Coronary artery (tissue), 2 donors: ENCODE measurements at regions not wholly inside any gene's neighbourhood (a gene's known extent, or its start where the extent isn't known, plus 50 kb on each side); places are given as distances from the start of the nearest gene placed in this dataset.
"Not testable (repeated sequence)": the region's sequence is repeated elsewhere in the genome, so short reads cannot be mapped to it uniquely, and the experiment has no call there.

Experiments used
- DNase-seq: peaks from one replicate; pipeline ENCODE4 v3.0.0-alpha.2; 2017; ENCODE audit warnings: low spot score
- H3K27ac ChIP-seq, 2 donors: fragments of 200-600 bp; sonication (generic); one replicate each; pipeline ENCODE4 v1.5.1; 2016 to 2019
- H3K4me3 ChIP-seq: fragments of 200-600 bp; sonication (generic); 2 replicates; pipeline ENCODE4 v1.5.1; 2016; ENCODE audit warnings: mild to moderate bottlenecking, moderate library complexity
- TF ChIP-seq, protein P1 (sequence below): fragments of 200-600 bp; sonication (generic); IDR thresholded peaks from one replicate; pipeline ENCODE4 v1.5.1; 2019; ENCODE audit warnings: antibody characterized with exemption

DNA sequence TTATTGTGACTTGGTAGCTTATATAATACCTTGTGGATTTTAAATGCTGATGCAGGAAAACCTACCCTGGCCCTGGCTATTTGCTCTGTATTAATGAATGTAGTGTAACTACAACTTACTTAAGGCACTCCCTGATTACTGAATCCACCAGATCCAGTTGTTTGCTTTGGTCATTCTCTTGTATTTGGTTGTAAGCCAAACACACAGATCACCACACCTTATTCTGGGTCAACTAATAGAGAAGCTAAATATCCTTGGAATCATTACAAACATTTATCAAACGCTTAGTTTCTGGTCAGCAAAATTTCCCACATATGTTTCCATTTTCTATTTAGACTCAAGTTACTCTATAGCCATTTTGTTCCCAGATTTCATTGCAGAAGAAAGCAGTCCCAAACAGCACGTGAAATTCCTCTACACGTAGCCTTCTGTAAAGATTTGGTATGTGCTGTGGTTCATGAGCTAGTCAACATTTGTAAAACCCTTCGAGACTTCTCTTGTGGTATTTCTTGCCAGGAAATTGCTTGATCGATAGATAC lies 322.6 kb downstream of the MEX3B start:
- H3K4me3 ChIP-seq, result no peak overlapping the region
- TF ChIP-seq, protein P1, sequence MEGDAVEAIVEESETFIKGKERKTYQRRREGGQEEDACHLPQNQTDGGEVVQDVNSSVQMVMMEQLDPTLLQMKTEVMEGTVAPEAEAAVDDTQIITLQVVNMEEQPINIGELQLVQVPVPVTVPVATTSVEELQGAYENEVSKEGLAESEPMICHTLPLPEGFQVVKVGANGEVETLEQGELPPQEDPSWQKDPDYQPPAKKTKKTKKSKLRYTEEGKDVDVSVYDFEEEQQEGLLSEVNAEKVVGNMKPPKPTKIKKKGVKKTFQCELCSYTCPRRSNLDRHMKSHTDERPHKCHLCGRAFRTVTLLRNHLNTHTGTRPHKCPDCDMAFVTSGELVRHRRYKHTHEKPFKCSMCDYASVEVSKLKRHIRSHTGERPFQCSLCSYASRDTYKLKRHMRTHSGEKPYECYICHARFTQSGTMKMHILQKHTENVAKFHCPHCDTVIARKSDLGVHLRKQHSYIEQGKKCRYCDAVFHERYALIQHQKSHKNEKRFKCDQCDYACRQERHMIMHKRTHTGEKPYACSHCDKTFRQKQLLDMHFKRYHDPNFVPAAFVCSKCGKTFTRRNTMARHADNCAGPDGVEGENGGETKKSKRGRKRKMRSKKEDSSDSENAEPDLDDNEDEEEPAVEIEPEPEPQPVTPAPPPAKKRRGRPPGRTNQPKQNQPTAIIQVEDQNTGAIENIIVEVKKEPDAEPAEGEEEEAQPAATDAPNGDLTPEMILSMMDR, result no peak
- no peak for DNase-seq
- no peak overlapping the region for H3K27ac ChIP-seq

DNA sequence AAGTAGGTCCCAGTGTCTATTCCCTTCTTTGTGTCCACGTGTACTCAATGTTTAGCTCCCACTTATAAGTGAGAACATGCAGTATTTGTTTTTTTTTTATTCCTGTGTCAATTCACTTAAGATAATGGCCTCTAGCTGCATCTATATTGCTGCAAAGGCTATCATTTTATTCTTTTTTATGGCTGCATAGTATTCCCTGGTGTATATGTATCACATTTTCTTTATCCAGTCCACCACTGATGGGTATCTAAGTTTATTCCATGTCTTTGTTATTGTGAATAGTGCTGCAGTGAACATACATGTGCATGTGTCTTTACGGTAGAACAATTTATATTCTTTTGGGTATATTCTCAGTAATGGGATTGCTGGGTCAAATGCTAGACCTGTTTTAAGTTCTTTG lies 329.4 kb downstream of the MEX3B start:
- H3K27ac ChIP-seq, H3K4me3 ChIP-seq, DNase-seq: not testable (repeated sequence)

DNA sequence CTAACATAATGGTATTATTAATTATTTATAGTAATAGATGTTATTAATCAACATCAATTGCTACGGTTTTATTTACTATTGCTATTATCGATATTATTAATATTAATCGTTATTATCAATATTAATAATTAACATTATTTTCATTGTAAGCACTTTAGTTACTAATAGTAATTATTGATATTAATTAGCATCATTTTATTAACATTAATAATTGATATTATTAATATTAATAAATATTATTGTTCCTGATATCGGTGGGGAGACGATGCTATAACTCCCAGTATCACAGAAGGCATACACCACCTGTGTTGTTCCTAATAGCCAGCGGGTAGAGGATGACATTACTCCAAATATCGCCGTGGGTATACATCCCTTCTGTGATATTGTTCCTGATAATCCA lies 335.5 kb downstream of the MEX3B start:
- TF ChIP-seq, protein P1, result no peak
- DNase-seq, result no peak
- Histone ChIP-seq H3K27ac (no peak overlapping the region), H3K4me3 (no peak overlapping the region)

DNA sequence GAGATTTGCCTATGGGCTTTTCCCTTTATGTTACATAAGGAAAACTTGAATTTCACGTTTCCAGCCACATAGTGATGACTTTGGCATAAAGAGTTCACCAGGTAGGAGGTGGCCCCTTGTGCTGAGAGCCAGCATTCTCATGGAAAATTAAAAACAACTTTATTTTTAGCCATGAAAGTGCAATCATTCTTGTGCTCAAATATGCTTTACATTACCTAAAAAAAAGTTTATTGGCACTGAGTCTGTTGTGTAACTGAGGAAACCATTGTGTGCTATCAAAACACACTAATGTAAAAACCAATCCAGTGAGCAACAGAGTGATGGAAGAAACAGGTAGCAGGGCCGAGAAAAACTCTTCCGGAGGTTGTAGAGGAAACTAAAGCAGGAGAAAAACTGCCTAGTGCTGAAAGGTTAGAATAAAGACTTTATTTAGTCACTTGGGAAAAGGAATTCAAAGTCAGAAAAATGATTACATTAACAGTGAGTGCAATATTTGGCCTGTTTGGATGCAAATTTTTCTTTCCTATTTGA lies 332.9 kb upstream of the TMC3 start:
- H3K27ac ChIP-seq, H3K4me3 ChIP-seq, DNase-seq: not testable (repeated sequence)

DNA sequence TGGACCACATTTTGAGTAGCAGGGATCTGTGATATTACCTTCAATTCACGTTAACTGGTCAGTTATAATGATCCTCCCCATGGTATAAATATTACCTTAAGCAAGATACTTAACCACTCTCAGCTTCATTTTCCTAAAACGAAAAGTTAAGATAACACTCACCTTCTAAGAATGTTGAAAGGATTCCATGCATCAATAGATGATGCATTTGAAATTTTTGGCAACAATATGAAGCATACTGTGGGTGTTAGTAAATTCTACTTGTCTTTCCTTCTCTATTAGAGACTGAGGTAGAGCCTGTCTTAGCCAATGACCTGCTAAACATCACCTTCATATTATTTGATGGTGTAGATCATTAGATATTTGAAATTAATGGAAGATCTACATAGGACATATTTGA lies 331.7 kb upstream of the TMC3 start:
- DNase-seq, H3K4me3 ChIP-seq, H3K27ac ChIP-seq: not testable (repeated sequence)

DNA sequence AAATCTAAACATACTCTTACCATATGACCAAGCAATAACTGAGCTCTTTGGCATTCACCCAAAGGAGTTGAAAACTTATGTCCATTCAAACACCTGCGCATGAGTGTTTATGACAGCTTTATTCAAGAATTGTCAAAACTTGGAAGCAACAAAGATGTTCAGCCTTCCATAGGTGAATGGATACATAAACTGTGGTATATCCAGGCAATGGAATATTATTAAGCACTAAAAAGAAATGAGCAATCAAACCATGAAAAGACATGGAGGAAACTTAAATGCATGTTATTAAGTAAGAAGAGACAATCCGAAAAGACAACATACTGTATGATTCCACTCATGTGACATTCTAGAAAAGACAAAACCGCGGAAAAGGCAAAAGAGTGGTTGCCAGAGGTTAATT lies 312.0 kb upstream of the TMC3 start:
- DNase-seq, result no peak
- H3K4me3 ChIP-seq, result no peak overlapping the region
- no peak overlapping the region for H3K27ac ChIP-seq
- TF ChIP-seq, protein P1, result no peak

DNA sequence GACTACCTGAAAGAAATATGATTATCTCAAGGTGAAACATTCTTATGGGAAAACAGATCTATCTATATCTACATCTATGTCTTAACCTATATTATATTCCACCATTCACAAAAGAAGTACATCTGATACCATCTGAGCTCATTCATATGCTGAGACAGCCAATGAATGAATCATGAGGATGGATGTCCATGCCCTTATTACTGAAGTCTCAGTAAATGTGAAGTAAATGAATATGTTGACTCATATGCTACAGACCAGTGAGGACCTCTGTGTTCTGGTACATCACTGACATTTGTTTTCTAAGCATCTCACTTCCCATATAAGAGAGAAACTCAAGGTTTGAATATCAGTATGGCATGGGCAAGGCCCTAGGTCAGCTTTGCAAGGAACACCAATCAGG lies 311.2 kb upstream of the TMC3 start:
- no peak for DNase-seq
- no peak overlapping the region for H3K27ac ChIP-seq
- TF ChIP-seq, protein P1, result no peak
- no peak overlapping the region for H3K4me3 ChIP-seq

DNA sequence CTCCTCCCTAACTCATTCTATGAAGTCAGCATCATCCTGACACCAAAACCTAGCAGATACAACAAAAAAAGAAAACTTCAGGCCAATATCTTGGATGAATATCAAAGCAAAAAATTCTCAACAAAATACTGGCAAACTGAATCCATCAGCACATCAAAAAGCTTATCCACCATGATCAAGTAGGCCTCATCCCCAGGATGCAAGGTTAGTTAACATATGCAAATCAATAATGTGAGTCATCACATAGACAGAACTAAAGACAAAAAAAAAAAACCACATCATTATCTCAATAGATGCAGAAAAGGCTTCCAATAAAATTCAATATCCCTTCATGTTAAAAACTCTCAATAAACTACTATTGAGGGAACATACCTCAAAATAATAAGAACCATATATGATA lies 306.8 kb upstream of the TMC3 start:
- H3K27ac ChIP-seq, result no peak overlapping the region
- no peak for DNase-seq
- TF ChIP-seq, protein P1, result no peak
- H3K4me3 ChIP-seq, result no peak overlapping the region

DNA sequence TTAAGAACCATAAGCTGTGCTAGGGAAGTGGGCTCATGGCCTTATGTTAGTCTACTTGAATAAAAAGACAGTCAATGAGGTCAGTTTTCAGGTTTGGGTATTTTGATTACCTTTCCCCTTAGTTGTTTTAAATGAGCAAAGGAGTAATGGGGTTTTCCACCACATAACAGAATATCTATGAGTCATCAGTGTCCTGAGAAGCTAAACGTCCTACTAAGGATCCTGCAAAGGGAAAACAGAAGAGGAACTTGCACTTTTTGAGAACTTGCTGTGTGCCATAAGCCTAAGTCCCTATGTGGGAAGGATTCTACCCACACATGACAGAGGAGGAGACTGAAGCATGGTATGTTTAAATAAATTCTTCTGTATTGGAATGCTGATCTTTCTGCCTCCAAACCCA lies 292.8 kb upstream of the TMC3 start:
- TF ChIP-seq, protein P1, result no peak
- no peak overlapping the region for H3K27ac ChIP-seq
- no peak for DNase-seq
- no peak overlapping the region for H3K4me3 ChIP-seq
